ENCODE measurements at regions not wholly inside any gene's neighbourhood (a gene's known extent, or its start where the extent isn't known, plus 50 kb on each side); places are given as distances from the start of the nearest gene placed in this dataset.
A peak's percentile ranks its signal among the peaks of the same experiment; 100 is the strongest.

- no peak for TF ChIP-seq NFATC3 (CRISPR knock-in tag; IDR thresholded peaks at IDR 0.05)
- TF ChIP-seq AKAP8 (CRISPR knock-in tag; IDR thresholded peaks at IDR 0.05), result no peak
- no peak for TF ChIP-seq RELA (CRISPR knock-in tag; IDR thresholded peaks at IDR 0.05)
- TF ChIP-seq ZNF839 (CRISPR knock-in tag; IDR thresholded peaks at IDR 0.05; ENCODE audit: borderline replicate concordance), result no peak
- 0 out of 2 replicates have a peak, but pooled peaks have one; percentile 30 for TF ChIP-seq STAT6 (CRISPR knock-in tag; IDR thresholded peaks at IDR 0.05; ENCODE audit: borderline replicate concordance)
- TF ChIP-seq U2AF1 (optimal IDR thresholded peaks at IDR 0.05; ENCODE audit: low read depth, low read length), result no peak
- no peak for TF ChIP-seq ZNF432 (CRISPR knock-in tag; IDR thresholded peaks at IDR 0.05; ENCODE audit: borderline replicate concordance)
- TF ChIP-seq IRF2 (CRISPR knock-in tag; IDR thresholded peaks at IDR 0.05), result no peak
- TF ChIP-seq GTF3A (CRISPR knock-in tag; conservative IDR thresholded peaks at IDR 0.05), result no peak
- no peak for TF ChIP-seq SMAD9 (CRISPR knock-in tag; IDR thresholded peaks at IDR 0.05)
- TF ChIP-seq POLR2G (IDR thresholded peaks at IDR 0.05; ENCODE audit: low read depth, low read length), result no peak
- TF ChIP-seq ZNF687 (CRISPR knock-in tag; IDR thresholded peaks at IDR 0.05), result peak; percentile 27; the same call in 1 of the 2 replicates
- no peak for TF ChIP-seq ZFP90 (CRISPR knock-in tag; IDR thresholded peaks at IDR 0.05; ENCODE audit: borderline replicate concordance)
These were observed 86.2 kb downstream of the MCFD2 start (continued) for GRCh38 chr2:46829231-46829995.

All from HepG2 (cell line).